GM12878 (cell line): ENCODE measurements at regions not wholly inside any gene's neighbourhood (a gene's known extent, or its start where the extent isn't known, plus 50 kb on each side); places are given as distances from the start of the nearest gene placed in this dataset.

Experiments used
- ATAC-seq: fragments of 200-7000 bp; cut with Tn5 transposase; 3 replicates; pipeline ENCODE4 v1.9.1; 2020; ENCODE audit warnings: mild to moderate bottlenecking, moderate library complexity
- BruUV-seq: library from RNA; stranded (reverse); fragments of 400-500 nt; replicated peaks from 2 replicates; lab custom pipeline; 2021; lab: Mats Ljungman, UMichigan
- CTCF ChIA-PET: fragments of 300-600 bp; sonication (Branson Sonifier 250); formaldehyde crosslinking; extraction: SDS; loops from one replicate; lab custom pipeline; 2021; ENCODE audit warnings: inconsistent platforms; lab: Yijun Ruan, JAX
- POLR2A ChIA-PET: fragments of 350-600 bp; formaldehyde crosslinking; extraction: SDS; loops from one replicate; lab custom pipeline; 2021; ENCODE audit warnings: inconsistent platforms; lab: Charles Lee
- RAD21 ChIA-PET: fragments of 300-600 bp; sonication (Branson Sonifier 250); formaldehyde crosslinking; loops from one replicate; lab custom pipeline; 2023; ENCODE audit warnings: antibody characterized with exemption; ENCODE audit not compliant: unreplicated experiment; lab: Charles Lee
- SMC1A ChIA-PET: fragments of 300-600 bp; sonication (Branson Sonifier 250); formaldehyde crosslinking; loops from one replicate; lab custom pipeline; 2023; ENCODE audit not compliant: unreplicated experiment, uncharacterized antibody; lab: Charles Lee
- DNase-seq: peaks from one replicate; pipeline ENCODE4 v3.0.0-alpha.2; 2011; ENCODE audit warnings: low read depth, low spot score
- FAIRE-seq: peaks from 3 replicates; lab custom pipeline; 2011; peaks lifted over from hg19 to GRCh38; lab: Jason Lieb, UNC
- H2AFZ ChIP-seq: 2 replicates; pipeline ENCODE4 v1.6.0; 2011; ENCODE audit warnings: low read depth, low read length, control low read depth; ENCODE audit not compliant: control insufficient read depth
- H3K27ac ChIP-seq: 2 replicates; pipeline ENCODE4 v1.5.1; 2011; ENCODE audit warnings: control low read depth; ENCODE audit not compliant: control insufficient read depth, insufficient read depth
- H3K27me3 ChIP-seq, 2 experiments: replicated peaks in 1 of 2; 2 replicates each; pipeline versions ENCODE4 v1.6.0 to v1.6.1; 2011; ENCODE audit warnings: low read length in 1 of 2; ENCODE audit not compliant: control insufficient read depth in 2 of 2, insufficient read depth in 2 of 2
- H3K36me3 ChIP-seq, 2 experiments: 2 replicates each; pipeline ENCODE4 v1.5.1; 2011; ENCODE audit warnings: low read length in 1 of 2; ENCODE audit not compliant: control insufficient read depth in 2 of 2, insufficient read depth in 2 of 2
- H3K4me1 ChIP-seq: 2 replicates; pipeline ENCODE4 v1.6.1; 2011; ENCODE audit warnings: mild to moderate bottlenecking, low read length, moderate library complexity, mixed read lengths; ENCODE audit not compliant: control insufficient read depth, insufficient read depth
- H3K4me2 ChIP-seq: 2 replicates; pipeline ENCODE4 v1.6.0; 2011; ENCODE audit warnings: control low read depth; ENCODE audit not compliant: control insufficient read depth, insufficient read depth
- H3K4me3 ChIP-seq: fragments of 200-600 bp; sonication (generic); 2 replicates; pipeline ENCODE4 v1.5.1; 2016
- H3K79me2 ChIP-seq: 2 replicates; pipeline ENCODE4 v1.6.0; 2011; ENCODE audit warnings: low read length; ENCODE audit not compliant: control insufficient read depth, insufficient read depth
- H3K9ac ChIP-seq: 2 replicates; pipeline ENCODE4 v1.8.0; 2011; ENCODE audit warnings: low read length, control low read depth, mixed read lengths; ENCODE audit not compliant: control insufficient read depth, insufficient read depth
- H3K9me3 ChIP-seq: replicated peaks from 3 replicates; pipeline ENCODE4 v1.5.1; 2011; ENCODE audit warnings: mild to moderate bottlenecking, low read length; ENCODE audit not compliant: control insufficient read depth, insufficient read depth
- H4K20me1 ChIP-seq: 2 replicates; pipeline ENCODE4 v1.6.0; 2011; ENCODE audit not compliant: control insufficient read depth, insufficient read depth
- CREB1 ChIP-seq: IDR thresholded peaks from 2 replicates; pipeline ENCODE4 v1.6.1; 2012; ENCODE audit warnings: low read depth, mild to moderate bottlenecking, inconsistent platforms
- EGR1 ChIP-seq, 2 experiments: IDR thresholded peaks; 1 replicate in 1 of 2; 2 replicates in 1 of 2; pipeline ENCODE4 v1.6.1; 2011 to 2012; ENCODE audit warnings: low read depth in 2 of 2, low read length in 2 of 2, borderline replicate concordance in 1 of 2, mild to moderate bottlenecking in 1 of 2, moderate library complexity in 1 of 2
- HDAC2 ChIP-seq: fragments of 200-600 bp; sonication (generic); IDR thresholded peaks from 2 replicates; pipeline ENCODE4 v1.6.1; 2017
- KLF5 ChIP-seq: fragments of 450-650 bp; IDR thresholded peaks from 2 replicates; pipeline ENCODE4 v1.6.1; 2014; ENCODE audit warnings: mild to moderate bottlenecking; ENCODE audit not compliant: partially characterized antibody
- NR2C2 ChIP-seq: IDR thresholded peaks from 2 replicates; pipeline ENCODE4 v1.6.1; 2011; ENCODE audit warnings: borderline replicate concordance, low read depth; ENCODE audit not compliant: control insufficient read depth, insufficient read length
- NR2F1 ChIP-seq: fragments of 450-650 bp; conservative IDR thresholded peaks from 2 replicates; pipeline ENCODE4 v1.6.1; 2017; ENCODE audit warnings: mild to moderate bottlenecking
- POLR2AphosphoS5 ChIP-seq: IDR thresholded peaks from 2 replicates; pipeline ENCODE4 v1.6.1; 2011; ENCODE audit warnings: mild to moderate bottlenecking, low read length, inconsistent platforms
- POU2F2 ChIP-seq: IDR thresholded peaks from 3 replicates; pipeline ENCODE4 v1.6.1; 2011; ENCODE audit warnings: low read depth, mild to moderate bottlenecking, low read length, borderline replicate concordance
- SMAD1 ChIP-seq: fragments of 450-650 bp; IDR thresholded peaks from 2 replicates; pipeline ENCODE4 v1.6.1; 2018; ENCODE audit warnings: mild to moderate bottlenecking, low read depth; ENCODE audit not compliant: partially characterized antibody
- SRF ChIP-seq, 2 experiments: IDR thresholded peaks; 2 replicates each; pipeline ENCODE4 v1.6.1; 2011; ENCODE audit warnings: low read depth in 2 of 2, low read length in 2 of 2, mild to moderate bottlenecking in 1 of 2, moderate library complexity in 1 of 2
- USF2 ChIP-seq: IDR thresholded peaks from 2 replicates; pipeline ENCODE4 v1.6.1; 2011; ENCODE audit warnings: low read depth, low read length, improper control_type of control experiment, borderline replicate concordance
- ZNF207 ChIP-seq: fragments of 450-650 bp; IDR thresholded peaks from 2 replicates; pipeline ENCODE4 v1.6.1; 2014; ENCODE audit warnings: antibody characterized with exemption, mild to moderate bottlenecking, borderline replicate concordance
- ZNF384 ChIP-seq: IDR thresholded peaks from 2 replicates; pipeline ENCODE4 v1.6.1; 2012; ENCODE audit warnings: low read depth, mild to moderate bottlenecking, low read length, improper control_type of control experiment, borderline replicate concordance
- WGBS: methylation state at CpG from one replicate; pipeline ENCODE4 v1.1.6; 2016; ENCODE audit warnings: low lambda C conversion rate; ENCODE audit not compliant: insufficient replicate concordance, insufficient coverage; ENCODE audit errors: missing lambda C conversion rate; 5-methylcytosine and 5-hydroxymethylcytosine counted together
- in situ Hi-C: fragments of 300-500 bp; cut with MboI; formaldehyde crosslinking; loops from 9 replicates; pipeline ENCODE4 v1.14.3; 2018; ENCODE audit warnings: mixed read lengths
- intact Hi-C: fragments of 100-400 bp; cut with micrococcal nuclease; formaldehyde crosslinking; loops from one replicate; pipeline ENCODE4 v1.14.2; 2022; ENCODE audit not compliant: unreplicated experiment
- TF ChIP-seq, protein P1 (sequence below): fragments of 450-650 bp; formaldehyde crosslinking; IDR thresholded peaks from 2 replicates; pipeline ENCODE4 v1.4.0; 2022; ENCODE audit warnings: mild to moderate bottlenecking, moderate library complexity
- TF ChIP-seq, protein P2 (sequence below): IDR thresholded peaks from 2 replicates; pipeline ENCODE4 v1.6.1; 2011; ENCODE audit warnings: low read depth, mild to moderate bottlenecking, low read length, moderate library complexity, borderline replicate concordance; ENCODE audit errors: extremely low read depth

DNA sequence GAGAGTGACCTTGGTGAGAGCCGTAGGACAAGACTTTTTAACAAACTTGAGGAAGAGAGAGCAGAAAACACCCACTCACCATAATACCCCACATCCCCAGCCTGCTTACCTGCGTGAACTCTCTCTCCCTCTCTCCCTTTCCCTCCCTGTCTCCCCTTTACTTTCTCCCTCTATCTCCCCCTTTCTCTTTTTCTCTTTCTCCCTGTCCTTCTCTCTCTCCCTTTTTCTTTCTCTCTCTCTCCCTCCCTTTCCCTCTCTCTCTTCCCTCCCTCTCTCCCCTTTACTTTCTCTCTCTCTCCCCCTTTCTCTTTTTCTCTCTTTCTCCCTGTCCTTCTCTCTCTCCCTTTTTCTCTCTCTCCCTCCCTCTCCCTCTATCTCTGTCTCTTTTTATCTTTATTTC lies 464.0 kb upstream of the AUTS2 start:
- Histone ChIP-seq H3K4me2 (no peak overlapping the region), H2AFZ (no peak overlapping the region), H3K4me3 (no peak overlapping the region), H3K9ac (no peak overlapping the region), H3K79me2 (no peaks in the 10 kb centered on the region), H3K27me3 (no peaks in the 10 kb centered on the region), H3K27ac (no peak overlapping the region), H3K9me3 (no peaks in the 10 kb centered on the region; the same call in 2 of the 3 replicates), H3K36me3 (no peaks in the 10 kb centered on the region), H4K20me1 (no peaks in the 10 kb centered on the region), H3K4me1 (no peaks in the 10 kb centered on the region)
- 0% methylated on average over 2 of the region's 2 CpGs for WGBS
- no peak for FAIRE-seq
- ATAC-seq = no peak
- no peak for DNase-seq
- no TSS peak for BruUV-seq
- ChIA-PET RAD21 (no interaction called here), POLR2A (no interaction called here), SMC1A (no interaction called here), CTCF (no interaction called here)
- in situ Hi-C loops = no loop called here
- intact Hi-C loops = no loop called here
- no peak for TF ChIP-seq SMAD1
- TF ChIP-seq SRF (IDR thresholded peaks at IDR 0.05; ENCODE audit: low read depth in 2 of 2, low read length in 2 of 2) = no peak
- TF ChIP-seq NR2F1 = no peak

GRCh38 chr7:69147631-69148030 lies 450.6 kb upstream of the AUTS2 start:
- ChIA-PET CTCF (no interaction called here), POLR2A (no interaction called here), SMC1A (no interaction called here), RAD21 (no interaction called here)
- H3K9me3 ChIP-seq = no peaks in the 10 kb centered on the region; the same call in 2 of the 3 replicates
- H4K20me1 ChIP-seq = no peaks in the 10 kb centered on the region
- in situ Hi-C loops = no loop called here
- intact Hi-C loops = no loop called here
- no peaks in the 10 kb centered on the region for H3K4me1 ChIP-seq
- ATAC-seq (no peak), DNase-seq (no peak), FAIRE-seq (no peak)
- no peaks in the 10 kb centered on the region for H3K27me3 ChIP-seq
- H3K9ac ChIP-seq = no peak overlapping the region
- WGBS = 3% methylated on average over 2 of the region's 2 CpGs
- no peaks in the 10 kb centered on the region for H3K79me2 ChIP-seq
- BruUV-seq = no TSS peak
- no peak overlapping the region for H3K4me3 ChIP-seq
- no peak overlapping the region for H2AFZ ChIP-seq
- H3K27ac ChIP-seq = no peak overlapping the region
- no peak overlapping the region for H3K4me2 ChIP-seq
- H3K36me3 ChIP-seq = no peaks in the 10 kb centered on the region
- no peak for TF ChIP-seq CREB1
- no peak for TF ChIP-seq USF2
- no peak for TF ChIP-seq KLF5
- TF ChIP-seq POU2F2 = no peak
- TF ChIP-seq ZNF384 = no peak
- TF ChIP-seq, protein P1, sequence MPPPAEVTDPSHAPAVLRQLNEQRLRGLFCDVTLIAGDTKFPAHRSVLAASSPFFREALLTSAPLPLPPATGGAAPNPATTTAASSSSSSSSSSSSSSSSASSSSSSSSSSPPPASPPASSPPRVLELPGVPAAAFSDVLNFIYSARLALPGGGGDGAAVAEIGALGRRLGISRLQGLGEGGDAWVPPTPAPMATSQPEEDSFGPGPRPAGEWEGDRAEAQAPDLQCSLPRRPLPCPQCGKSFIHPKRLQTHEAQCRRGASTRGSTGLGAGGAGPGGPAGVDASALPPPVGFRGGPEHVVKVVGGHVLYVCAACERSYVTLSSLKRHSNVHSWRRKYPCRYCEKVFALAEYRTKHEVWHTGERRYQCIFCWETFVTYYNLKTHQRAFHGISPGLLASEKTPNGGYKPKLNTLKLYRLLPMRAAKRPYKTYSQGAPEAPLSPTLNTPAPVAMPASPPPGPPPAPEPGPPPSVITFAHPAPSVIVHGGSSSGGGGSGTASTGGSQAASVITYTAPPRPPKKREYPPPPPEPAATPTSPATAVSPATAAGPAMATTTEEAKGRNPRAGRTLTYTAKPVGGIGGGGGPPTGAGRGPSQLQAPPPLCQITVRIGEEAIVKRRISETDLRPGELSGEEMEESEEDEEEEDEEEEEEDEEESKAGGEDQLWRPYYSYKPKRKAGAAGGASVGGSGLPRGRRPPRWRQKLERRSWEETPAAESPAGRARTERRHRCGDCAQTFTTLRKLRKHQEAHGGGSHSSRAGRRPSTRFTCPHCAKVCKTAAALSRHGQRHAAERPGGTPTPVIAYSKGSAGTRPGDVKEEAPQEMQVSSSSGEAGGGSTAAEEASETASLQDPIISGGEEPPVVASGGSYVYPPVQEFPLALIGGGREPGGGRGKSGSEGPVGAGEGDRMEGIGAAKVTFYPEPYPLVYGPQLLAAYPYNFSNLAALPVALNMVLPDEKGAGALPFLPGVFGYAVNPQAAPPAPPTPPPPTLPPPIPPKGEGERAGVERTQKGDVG (CRISPR knock-in tag) = no peak
- no peak for TF ChIP-seq NR2F1
- no peak for TF ChIP-seq POLR2AphosphoS5
- no peak for TF ChIP-seq EGR1 (IDR thresholded peaks at IDR 0.05; ENCODE audit: borderline replicate concordance in 1 of 2, low read depth in 2 of 2, low read length in 2 of 2)
- TF ChIP-seq NR2C2 = no peak
- no peak for TF ChIP-seq ZNF207
- TF ChIP-seq HDAC2 = no peak
- TF ChIP-seq, protein P2, sequence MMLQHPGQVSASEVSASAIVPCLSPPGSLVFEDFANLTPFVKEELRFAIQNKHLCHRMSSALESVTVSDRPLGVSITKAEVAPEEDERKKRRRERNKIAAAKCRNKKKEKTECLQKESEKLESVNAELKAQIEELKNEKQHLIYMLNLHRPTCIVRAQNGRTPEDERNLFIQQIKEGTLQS = no peak
